Fibroblast of skin of right quadriceps (primary cell): ENCODE measurements at regions not wholly inside any gene's neighbourhood (a gene's known extent, or its start where the extent isn't known, plus 50 kb on each side); places are given as distances from the start of the nearest gene placed in this dataset.

Source experiments
- DNase-seq: peaks from one replicate; pipeline ENCODE4 v3.0.0-alpha.2; 2013

GRCh38 chr20:43799150-43799711, 72.4 kb upstream of the GTSF1L start:
- DNase-seq, result no peak

GRCh38 chr20:43798291-43799149, 71.7 kb upstream of the GTSF1L start:
- DNase-seq, result no peak

GRCh38 chr20:43794326-43794725, 67.5 kb upstream of the GTSF1L start:
- no peak for DNase-seq

- DNase-seq, result no peak
Measured at GRCh38 chr20:43789593-43789992, 62.8 kb upstream of the GTSF1L start.

- no peak for DNase-seq
Measured at GRCh38 chr20:43787937-43788336, 61.1 kb upstream of the GTSF1L start.

- no peak for DNase-seq
Measured at GRCh38 chr20:43786885-43787284, 60.1 kb upstream of the GTSF1L start.

- DNase-seq, result no peak
Measured at GRCh38 chr20:43781215-43781614, 54.4 kb upstream of the GTSF1L start.

- DNase-seq, result no peak
Measured at GRCh38 chr20:43778375-43778774, 51.6 kb upstream of the GTSF1L start.

GRCh38 chr20:43776691-43777090, 49.9 kb upstream of the GTSF1L start:
- DNase-seq, result peak; percentile 45
